GM19372 (cell line): ENCODE measurements at regions not wholly inside any gene's neighbourhood (a gene's known extent, or its start where the extent isn't known, plus 50 kb on each side); places are given as distances from the start of the nearest gene placed in this dataset.
"Not testable (repeated sequence)": the region's sequence is repeated elsewhere in the genome, so short reads cannot be mapped to it uniquely, and the experiment has no call there.

ENCODE experiments used
- ATAC-seq: cut with Tn5 transposase; IDR thresholded peaks from one replicate; pipeline ENCODE4 v1.9.1; 2021; ENCODE audit warnings: mild to moderate bottlenecking, low read depth, moderate library complexity; ENCODE audit not compliant: unreplicated experiment

GRCh38 chr22:48720662-48721394 lies 1106.8 kb downstream of the BRD1 start:
- ATAC-seq, result no peak

- no peak for ATAC-seq
Measured at GRCh38 chr22:48719978-48720661, 1107.6 kb downstream of the BRD1 start.

GRCh38 chr22:48718818-48719500 lies 1108.7 kb downstream of the BRD1 start:
- ATAC-seq, result no peak

- ATAC-seq, result no peak
Measured at GRCh38 chr22:48717883-48718817, 1109.5 kb downstream of the BRD1 start.

GRCh38 chr22:48717076-48717810 lies 1110.4 kb downstream of the BRD1 start:
- no peak for ATAC-seq

- not testable (repeated sequence) for ATAC-seq
Measured at GRCh38 chr22:48716154-48716553, 1111.5 kb downstream of the BRD1 start.

GRCh38 chr22:48715511-48715910 lies 1112.2 kb downstream of the BRD1 start:
- ATAC-seq, result no peak

GRCh38 chr22:48714231-48714630 lies 1113.4 kb downstream of the BRD1 start:
- no peak for ATAC-seq

GRCh38 chr22:48713272-48714205 lies 1114.1 kb downstream of the BRD1 start:
- ATAC-seq, result no peak

GRCh38 chr22:48712558-48713271 lies 1115.0 kb downstream of the BRD1 start:
- no peak for ATAC-seq

GRCh38 chr22:48711669-48712068 lies 1116.0 kb downstream of the BRD1 start:
- ATAC-seq, result no peak

- ATAC-seq, result no peak
Measured at GRCh38 chr22:48711031-48711431, 1116.6 kb downstream of the BRD1 start.

GRCh38 chr22:48710410-48710809 lies 1117.3 kb downstream of the BRD1 start:
- ATAC-seq, result no peak

GRCh38 chr22:48709976-48710375 lies 1117.7 kb downstream of the BRD1 start:
- ATAC-seq, result no peak

- ATAC-seq, result no peak
Measured at GRCh38 chr22:48709453-48709852, 1118.2 kb downstream of the BRD1 start.

GRCh38 chr22:48708558-48709245 lies 1119.0 kb downstream of the BRD1 start:
- ATAC-seq, result no peak

GRCh38 chr22:48707763-48708557 lies 1119.7 kb downstream of the BRD1 start:
- ATAC-seq, result no peak
